SK-N-DZ (cell line): ENCODE measurements at regions not wholly inside any gene's neighbourhood (a gene's known extent, or its start where the extent isn't known, plus 50 kb on each side); places are given as distances from the start of the nearest gene placed in this dataset.

Source experiments
- DNase-seq: peaks from one replicate; pipeline ENCODE4 v3.0.0-alpha.2; 2015; ENCODE audit warnings: low spot score

DNA sequence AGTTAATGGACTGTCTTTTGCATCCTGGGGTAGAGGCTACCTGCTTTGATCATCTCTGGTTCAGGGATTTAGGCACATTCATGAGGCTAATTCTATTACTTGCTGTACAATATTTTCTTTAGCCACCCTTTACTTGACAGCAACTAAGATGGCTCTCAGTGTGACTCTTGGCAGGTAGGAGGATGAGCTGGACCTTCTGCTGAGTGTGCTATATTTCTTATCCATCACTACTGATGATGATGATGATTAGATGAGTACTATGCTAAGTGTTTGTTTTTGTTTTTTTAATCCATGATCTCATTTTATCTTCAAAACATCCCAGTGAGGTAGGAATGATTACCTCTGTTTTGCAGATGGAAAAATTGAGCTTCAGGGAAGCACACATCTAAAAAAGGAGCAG lies 152.8 kb upstream of the WSCD2 start:
- DNase-seq = no peak

DNA sequence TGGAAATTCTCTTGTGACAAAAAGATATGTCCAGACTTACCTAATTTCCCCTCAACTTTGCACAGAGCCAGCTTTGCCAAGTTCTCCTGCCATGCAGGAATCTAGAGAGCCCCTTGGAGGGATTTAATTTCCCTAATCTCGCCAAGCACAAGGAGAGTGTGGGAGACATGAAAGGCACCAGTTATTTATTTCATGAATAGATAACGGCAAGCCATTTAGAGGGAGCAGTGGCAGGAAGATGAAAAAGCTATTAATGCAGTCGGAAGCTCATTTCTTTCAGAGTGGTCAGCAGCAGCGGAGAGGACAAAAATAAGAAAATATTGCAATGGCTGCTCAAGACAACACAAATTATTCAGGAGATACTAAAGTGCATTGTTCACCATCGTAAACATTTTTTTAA lies 150.9 kb upstream of the WSCD2 start:
- DNase-seq = no peak

DNA sequence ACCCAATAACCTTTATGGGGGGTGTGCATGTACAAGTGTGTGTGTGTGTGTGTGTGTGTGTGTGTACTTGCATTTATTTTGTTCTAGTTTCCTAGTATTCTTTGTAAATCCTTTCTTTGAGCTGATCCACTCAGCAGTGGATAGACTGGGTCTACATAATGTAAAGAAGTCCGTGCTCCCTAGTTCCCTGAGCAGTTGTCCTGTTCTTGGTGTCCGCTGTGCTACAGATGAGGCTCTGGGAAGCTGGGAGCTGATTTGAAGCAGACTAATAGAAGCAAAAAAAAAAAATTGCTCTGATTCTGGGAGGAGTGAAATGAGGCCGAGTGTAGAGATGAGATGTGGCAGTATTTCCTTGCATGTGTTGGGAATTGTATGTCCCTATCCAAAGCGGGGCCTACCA lies 150.4 kb upstream of the WSCD2 start:
- DNase-seq = no peak

DNA sequence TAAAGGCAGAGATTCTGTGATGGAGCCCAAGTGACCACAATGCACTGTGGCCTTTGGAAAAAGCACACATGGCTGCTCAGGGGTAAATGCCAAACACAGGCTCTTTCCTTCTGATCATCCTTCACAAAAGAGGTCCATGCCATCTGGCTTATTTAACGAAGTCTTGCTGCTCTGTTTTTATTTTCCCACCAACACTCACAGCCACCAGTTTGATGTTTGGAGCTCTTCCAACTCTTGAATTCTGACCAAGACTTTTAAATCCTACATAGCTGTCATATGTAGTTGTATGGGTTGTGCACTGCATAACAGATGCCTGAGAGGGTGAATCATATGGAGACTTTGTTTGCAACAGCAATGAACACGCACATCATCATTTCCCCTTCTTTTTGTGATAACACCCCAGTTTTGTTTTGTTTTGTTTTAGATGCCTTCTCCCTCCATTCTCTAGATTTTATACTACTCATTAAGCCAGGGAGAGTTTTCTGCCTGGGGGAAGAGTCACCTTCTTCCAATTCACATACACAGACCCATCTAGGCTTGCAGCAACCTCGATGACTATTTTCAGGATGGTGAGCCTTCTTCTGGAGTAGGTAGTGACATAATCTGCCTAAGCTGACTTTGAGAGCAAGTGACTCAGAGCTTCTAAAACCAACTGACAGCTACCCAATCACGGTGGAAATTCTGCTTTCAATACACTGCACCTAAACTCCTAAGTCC lies 145.2 kb upstream of the WSCD2 start:
- DNase-seq = no peak

GRCh38 chr12:107984973-107985372 lies 144.1 kb upstream of the WSCD2 start:
- DNase-seq = no peak

- DNase-seq = no peak
Observed at GRCh38 chr12:107986183-107986582, 142.9 kb upstream of the WSCD2 start.

DNA sequence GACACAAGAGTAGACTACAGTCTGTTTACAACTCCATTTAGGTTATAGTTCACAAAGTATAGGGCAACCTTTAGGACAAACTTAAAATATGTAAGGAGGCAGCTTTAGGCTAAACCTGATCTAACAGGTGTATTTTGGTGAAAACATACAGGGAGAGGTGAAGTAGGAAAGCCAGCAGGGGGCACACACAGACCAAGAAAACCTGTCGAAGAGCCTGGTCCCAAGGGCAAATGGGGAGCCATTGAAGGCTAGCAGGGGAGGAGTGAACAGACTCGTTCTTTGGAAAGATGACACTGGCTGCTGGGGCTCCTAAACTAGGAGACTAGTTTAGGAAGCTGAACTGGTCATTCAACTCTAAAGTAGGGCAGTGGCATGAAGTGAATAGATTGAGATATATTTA lies 138.8 kb upstream of the WSCD2 start:
- DNase-seq = peak; percentile 28

GRCh38 chr12:107992029-107992428 lies 137.1 kb upstream of the WSCD2 start:
- no peak for DNase-seq

DNA sequence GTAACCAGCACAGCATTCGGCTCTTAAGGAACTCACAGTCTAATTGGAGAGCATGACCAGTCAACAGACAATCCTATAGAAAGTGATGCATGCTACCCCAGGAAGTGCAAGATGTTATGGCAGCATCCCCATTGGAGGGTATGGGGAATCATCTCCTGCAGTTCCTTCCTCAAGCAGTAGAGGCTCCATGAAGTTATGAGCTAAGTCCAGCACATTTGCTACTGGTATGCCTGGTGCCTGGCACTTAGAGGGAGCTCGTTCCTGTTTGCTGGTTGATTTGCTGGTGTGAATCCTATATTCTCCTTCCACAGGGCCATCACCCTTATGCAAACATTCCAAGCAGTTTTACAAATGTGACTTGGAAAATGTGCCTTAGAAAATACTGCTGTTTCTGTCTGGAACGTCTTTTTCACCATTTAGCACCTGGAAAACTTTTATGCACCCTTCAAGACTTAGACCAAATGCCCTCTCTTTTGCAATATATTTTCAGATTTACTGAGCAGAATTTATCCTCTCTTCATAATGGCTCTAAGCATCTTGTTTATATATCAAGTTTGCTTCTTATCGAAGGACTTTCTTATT lies 136.1 kb upstream of the WSCD2 start:
- DNase-seq = peak; percentile 30

GRCh38 chr12:107998863-107999262 lies 130.2 kb upstream of the WSCD2 start:
- no peak for DNase-seq

- DNase-seq = no peak
Observed at GRCh38 chr12:108000111-108000510, 129.0 kb upstream of the WSCD2 start.

DNA sequence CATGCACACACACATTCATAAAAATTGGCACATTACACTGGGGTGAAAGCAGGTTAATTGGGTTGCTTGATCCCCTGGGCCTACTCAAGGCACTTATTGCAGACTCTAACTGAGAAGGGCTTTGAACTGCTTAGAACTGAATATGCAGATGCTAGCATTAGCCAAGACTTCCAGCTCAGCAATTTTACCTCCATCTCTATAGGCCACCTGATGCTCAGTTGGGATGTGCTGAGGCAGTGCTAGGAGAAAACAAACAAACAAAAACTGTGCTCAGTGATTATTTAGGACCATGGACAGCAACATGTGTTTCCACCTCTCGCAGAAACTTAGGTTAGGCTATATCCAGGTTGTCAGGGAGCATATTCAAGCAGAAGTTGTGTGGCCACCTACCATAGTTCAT lies 124.8 kb upstream of the WSCD2 start:
- no peak for DNase-seq

GRCh38 chr12:108008163-108008905 lies 120.8 kb upstream of the WSCD2 start:
- DNase-seq = no peak

DNA sequence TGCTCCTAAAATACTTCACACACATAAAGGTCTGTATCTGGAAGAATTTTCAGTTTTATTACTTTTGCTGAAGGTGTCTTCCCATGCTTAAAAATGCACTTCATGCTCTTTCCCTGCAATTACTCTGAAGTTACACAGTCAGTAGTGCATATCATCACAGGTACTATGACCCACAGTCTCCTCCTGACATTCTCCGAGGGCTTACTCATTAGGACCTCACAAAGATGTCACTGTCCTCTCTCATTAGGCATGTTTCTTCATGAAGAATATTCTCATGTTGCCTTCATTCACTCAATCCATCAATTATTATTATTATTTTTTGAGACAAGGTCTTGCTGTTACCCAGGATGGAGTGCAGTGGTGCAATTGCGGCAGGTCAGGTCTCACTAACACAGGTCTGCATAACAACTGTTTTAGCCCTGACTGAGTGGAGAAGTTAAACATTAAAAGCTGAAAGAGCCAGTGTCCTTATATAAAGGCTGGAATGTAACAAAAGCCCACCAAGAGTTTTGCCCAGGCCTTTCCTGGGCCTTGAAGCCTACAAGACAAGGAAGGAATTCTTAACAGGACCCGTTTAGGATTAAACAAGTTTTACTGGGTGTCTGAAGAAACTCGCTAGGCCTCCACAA lies 119.5 kb upstream of the WSCD2 start:
- no peak for DNase-seq

DNA sequence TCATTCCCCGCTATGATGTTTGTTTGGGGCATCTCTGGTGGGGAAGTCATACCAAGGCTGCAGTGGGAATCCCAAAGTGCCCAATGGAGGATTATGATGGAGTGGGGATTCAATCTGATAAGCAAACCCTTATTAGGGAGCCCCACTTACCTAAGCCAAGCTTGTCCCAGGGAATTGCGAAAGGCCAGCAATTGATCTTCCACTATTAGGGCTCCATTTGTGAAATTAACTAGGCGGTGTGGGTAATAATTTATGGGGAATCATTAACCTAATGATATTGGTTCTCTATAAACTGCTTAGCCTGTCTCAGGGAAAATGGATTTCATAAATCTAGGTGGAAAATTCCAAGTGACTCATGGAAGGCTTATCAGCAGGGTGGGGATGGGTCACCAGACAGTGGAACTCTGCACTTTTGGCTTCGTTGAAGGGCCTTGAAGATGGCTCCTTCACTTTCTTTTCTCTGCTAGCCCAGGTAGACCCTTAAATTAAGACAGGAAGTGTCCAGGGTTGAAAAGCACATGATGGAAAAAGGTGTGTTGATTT lies 113.0 kb upstream of the WSCD2 start:
- no peak for DNase-seq

DNA sequence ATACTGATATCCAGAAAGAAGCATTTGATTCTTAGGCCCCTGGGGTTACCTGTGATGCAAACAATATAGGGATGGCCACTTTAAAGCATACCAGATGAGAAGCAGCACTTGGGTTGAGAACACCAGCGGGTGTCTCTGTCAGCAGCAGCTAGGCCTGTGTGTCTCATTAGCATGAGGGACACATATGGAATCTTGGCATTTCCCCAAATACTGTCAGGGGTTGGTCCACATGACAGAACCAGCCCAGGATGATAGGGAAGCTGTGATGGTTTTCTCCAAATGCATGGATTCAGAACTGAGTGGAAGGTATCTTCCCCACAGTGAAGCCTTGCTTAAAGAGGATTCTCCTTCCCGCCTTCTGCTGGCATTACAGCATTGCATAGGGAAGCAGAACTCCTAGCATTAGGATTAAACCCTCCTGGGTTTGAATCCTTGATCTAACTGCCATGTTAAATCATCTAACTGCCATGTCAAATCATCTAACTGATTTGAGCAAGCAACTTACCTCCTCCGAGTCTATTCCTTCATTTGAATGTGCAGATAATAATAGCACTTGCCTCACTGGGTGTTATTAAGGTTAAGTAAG lies 111.5 kb upstream of the WSCD2 start:
- no peak for DNase-seq

DNA sequence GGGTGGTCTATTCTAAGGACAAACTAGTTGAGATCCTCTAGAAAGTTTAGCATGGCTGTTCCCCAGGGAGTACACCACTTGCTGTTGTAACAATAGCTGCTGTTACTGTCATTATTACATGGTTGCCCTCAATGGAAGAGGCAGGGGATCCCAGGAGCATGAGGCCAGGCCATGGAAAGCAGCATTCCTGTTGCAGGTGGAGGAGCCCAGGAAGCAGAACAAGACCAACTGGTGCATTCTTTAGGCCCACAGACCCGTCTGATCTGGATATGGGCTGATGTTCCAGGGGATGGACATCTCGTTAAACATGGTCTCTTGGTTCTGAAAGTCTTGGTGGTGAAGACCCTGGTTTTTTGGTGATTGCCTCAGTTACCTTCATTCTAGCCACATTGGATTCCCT lies 109.2 kb upstream of the WSCD2 start:
- DNase-seq = no peak

- no peak for DNase-seq
Observed at GRCh38 chr12:108021141-108021540, 107.9 kb upstream of the WSCD2 start.

DNA sequence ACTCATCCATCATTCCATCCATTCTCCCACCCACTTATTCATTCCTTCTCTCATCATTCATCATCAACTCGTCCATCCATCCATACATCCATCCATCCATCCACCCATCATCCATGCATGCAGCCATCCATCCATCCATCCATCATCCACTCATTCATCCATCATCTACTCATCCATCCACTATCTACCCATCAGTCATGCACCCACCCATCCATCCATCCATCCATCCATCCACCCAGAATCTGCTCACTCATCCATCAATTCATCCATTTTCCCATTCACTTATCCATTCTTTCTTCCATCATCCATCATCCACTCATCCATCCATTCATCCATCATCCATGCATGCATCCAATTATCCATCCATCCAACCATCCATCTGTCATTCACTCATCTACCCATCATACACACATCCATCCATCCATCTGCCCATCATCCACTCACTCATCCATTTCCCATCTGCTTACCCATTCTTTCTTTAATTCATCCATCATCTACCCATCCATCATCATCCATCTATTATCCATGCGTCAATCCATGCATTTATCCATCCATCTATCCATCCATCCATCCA lies 107.1 kb upstream of the WSCD2 start:
- DNase-seq = no peak

DNA sequence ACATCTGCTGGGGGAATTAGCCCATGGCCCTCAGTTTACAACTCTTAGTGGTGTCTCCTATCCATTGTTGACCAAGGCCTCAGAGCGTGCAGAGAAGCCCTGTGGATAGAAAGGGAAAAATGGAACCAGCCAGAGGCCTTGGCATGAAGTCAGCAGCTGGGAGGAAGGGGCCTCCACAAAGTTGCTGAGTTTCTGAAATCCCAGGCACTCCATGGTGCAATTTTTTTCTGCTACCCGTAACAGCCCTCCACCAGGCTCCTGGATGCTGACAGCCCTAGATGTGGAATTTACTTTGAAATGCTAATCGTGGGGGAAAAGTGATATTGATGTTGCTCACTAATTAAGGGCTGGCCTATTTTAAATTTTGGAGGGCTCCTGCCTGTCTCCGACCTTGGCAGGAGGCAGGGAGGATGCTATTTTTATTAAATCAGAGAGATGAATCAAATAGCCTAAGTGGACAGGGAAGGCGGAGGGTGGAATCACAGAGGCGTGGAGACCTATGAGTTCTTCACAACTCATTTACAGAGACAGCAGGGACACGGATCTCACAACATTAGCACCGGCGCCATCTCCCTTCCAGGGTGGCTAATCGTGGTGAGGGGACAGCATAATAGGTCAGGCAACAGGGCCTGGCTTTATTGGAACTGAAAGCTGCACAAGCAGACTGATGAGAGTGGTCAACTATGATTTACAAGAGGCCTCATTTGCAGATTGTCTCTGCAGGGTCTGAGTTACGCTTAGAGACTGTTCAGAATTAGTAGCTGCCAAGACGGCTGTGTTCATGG lies 99.8 kb upstream of the WSCD2 start:
- DNase-seq = no peak

GRCh38 chr12:108033090-108033489 lies 96.0 kb upstream of the WSCD2 start:
- no peak for DNase-seq
